UCSD-AML1 (cell line): ENCODE measurements at regions not wholly inside any gene's neighbourhood (a gene's known extent, or its start where the extent isn't known, plus 50 kb on each side); places are given as distances from the start of the nearest gene placed in this dataset.
"Not testable (repeated sequence)": the region's sequence is repeated elsewhere in the genome, so short reads cannot be mapped to it uniquely, and the experiment has no call there.

Experiments
- DNase-seq: peaks from one replicate; lab custom pipeline; 2025; ENCODE audit not compliant: unreplicated experiment; lab: John Stamatoyannopoulos, UW

- DNase-seq: no peak
These were observed 83.2 kb upstream of the TAB2 start for GRCh38 chr6:149234051-149234962.

GRCh38 chr6:149235130-149235561, 82.4 kb upstream of the TAB2 start:
- DNase-seq: peak; percentile 50

- DNase-seq: no peak
These were observed 80.9 kb upstream of the TAB2 start for GRCh38 chr6:149236589-149236988.

- no peak for DNase-seq
These were observed 80.0 kb upstream of the TAB2 start for GRCh38 chr6:149237464-149237863.

- DNase-seq: no peak
These were observed 77.8 kb upstream of the TAB2 start for GRCh38 chr6:149239573-149240209.

- no peak for DNase-seq
These were observed 74.6 kb upstream of the TAB2 start for GRCh38 chr6:149242883-149243282.

GRCh38 chr6:149244105-149244504, 73.4 kb upstream of the TAB2 start:
- DNase-seq: no peak

- DNase-seq: no peak
These were observed 70.7 kb upstream of the TAB2 start for GRCh38 chr6:149246691-149247384.

- no peak for DNase-seq
These were observed 70.1 kb upstream of the TAB2 start for GRCh38 chr6:149247385-149247763.

- DNase-seq: not testable (repeated sequence)
These were observed 69.2 kb upstream of the TAB2 start for GRCh38 chr6:149248263-149248662.

GRCh38 chr6:149248693-149249369, 68.7 kb upstream of the TAB2 start:
- DNase-seq: peak; percentile 38

- DNase-seq: no peak
These were observed 67.8 kb upstream of the TAB2 start for GRCh38 chr6:149249370-149250357.

- no peak for DNase-seq
These were observed 66.6 kb upstream of the TAB2 start for GRCh38 chr6:149250951-149251350.

- no peak for DNase-seq
These were observed 64.9 kb upstream of the TAB2 start for GRCh38 chr6:149252622-149253021.

- no peak for DNase-seq
These were observed 63.3 kb upstream of the TAB2 start for GRCh38 chr6:149254253-149254652.

GRCh38 chr6:149259753-149260152, 57.8 kb upstream of the TAB2 start:
- DNase-seq: no peak

- DNase-seq: no peak
These were observed 57.2 kb upstream of the TAB2 start for GRCh38 chr6:149260214-149260874.

- no peak for DNase-seq
These were observed 56.0 kb upstream of the TAB2 start for GRCh38 chr6:149261364-149262040.

GRCh38 chr6:149263321-149263720, 54.2 kb upstream of the TAB2 start:
- DNase-seq: no peak
